SK-N-SH treated with all-trans-retinoic acid at 6 μM for 48 hours (cell line): ENCODE measurements at regions not wholly inside any gene's neighbourhood (a gene's known extent, or its start where the extent isn't known, plus 50 kb on each side); places are given as distances from the start of the nearest gene placed in this dataset.

Source experiments
- ARNTL ChIP-seq: fragments of 450-650 bp; formaldehyde crosslinking; IDR thresholded peaks from 2 replicates; pipeline ENCODE4 v1.5.0; 2020; ENCODE audit warnings: low read depth, mild to moderate bottlenecking, moderate library complexity, borderline replicate concordance
- CSDC2 ChIP-seq: fragments of 250-450 bp; sonication (Bioruptor Pico); IDR thresholded peaks from 2 replicates; pipeline ENCODE4 v1.5.0; 2020; ENCODE audit warnings: mild to moderate bottlenecking, moderate library complexity
- OSR1 ChIP-seq: fragments of 250-450 bp; sonication (Bioruptor Pico); IDR thresholded peaks from 2 replicates; pipeline ENCODE4 v1.8.0; 2022; ENCODE audit warnings: moderate library complexity, mild to moderate bottlenecking, inconsistent platforms
- TCF4 ChIP-seq: fragments of 250-450 bp; sonication (Bioruptor Pico); IDR thresholded peaks from 2 replicates; pipeline ENCODE4 v1.8.0; 2021; ENCODE audit warnings: mild to moderate bottlenecking, moderate library complexity, borderline replicate concordance
- ZC3H10 ChIP-seq: fragments of 250-450 bp; sonication (Bioruptor Pico); IDR thresholded peaks from 2 replicates; pipeline ENCODE4 v1.5.1; 2021; ENCODE audit warnings: mild to moderate bottlenecking, moderate library complexity
- ZFP30 ChIP-seq: fragments of 450-650 bp; formaldehyde crosslinking; IDR thresholded peaks from 2 replicates; pipeline ENCODE4 v1.5.0; 2022; ENCODE audit warnings: mild to moderate bottlenecking, moderate library complexity
- ZNF70 ChIP-seq: fragments of 450-650 bp; formaldehyde crosslinking; IDR thresholded peaks from 2 replicates; pipeline ENCODE4 v1.5.0; 2020; ENCODE audit warnings: mild to moderate bottlenecking, moderate library complexity
- TF ChIP-seq, protein P1 (sequence below): fragments of 250-450 bp; sonication (Bioruptor Pico); IDR thresholded peaks from 2 replicates; pipeline ENCODE4 v1.8.0; 2020; ENCODE audit warnings: mild to moderate bottlenecking, moderate library complexity, borderline replicate concordance

GRCh38 chr5:108560581-108560980 lies 178.7 kb upstream of the FBXL17 start:
- no peak for TF ChIP-seq ZNF70 (CRISPR knock-in tag)
- TF ChIP-seq, protein P1, sequence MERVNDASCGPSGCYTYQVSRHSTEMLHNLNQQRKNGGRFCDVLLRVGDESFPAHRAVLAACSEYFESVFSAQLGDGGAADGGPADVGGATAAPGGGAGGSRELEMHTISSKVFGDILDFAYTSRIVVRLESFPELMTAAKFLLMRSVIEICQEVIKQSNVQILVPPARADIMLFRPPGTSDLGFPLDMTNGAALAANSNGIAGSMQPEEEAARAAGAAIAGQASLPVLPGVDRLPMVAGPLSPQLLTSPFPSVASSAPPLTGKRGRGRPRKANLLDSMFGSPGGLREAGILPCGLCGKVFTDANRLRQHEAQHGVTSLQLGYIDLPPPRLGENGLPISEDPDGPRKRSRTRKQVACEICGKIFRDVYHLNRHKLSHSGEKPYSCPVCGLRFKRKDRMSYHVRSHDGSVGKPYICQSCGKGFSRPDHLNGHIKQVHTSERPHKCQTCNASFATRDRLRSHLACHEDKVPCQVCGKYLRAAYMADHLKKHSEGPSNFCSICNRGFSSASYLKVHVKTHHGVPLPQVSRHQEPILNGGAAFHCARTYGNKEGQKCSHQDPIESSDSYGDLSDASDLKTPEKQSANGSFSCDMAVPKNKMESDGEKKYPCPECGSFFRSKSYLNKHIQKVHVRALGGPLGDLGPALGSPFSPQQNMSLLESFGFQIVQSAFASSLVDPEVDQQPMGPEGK = no peak
- TF ChIP-seq ZFP30 (CRISPR knock-in tag) = no peak
- TF ChIP-seq CSDC2 = no peak
- no peak for TF ChIP-seq OSR1 (CRISPR knock-in tag)
- TF ChIP-seq ARNTL (CRISPR knock-in tag) = no peak
- no peak for TF ChIP-seq ZC3H10
- TF ChIP-seq TCF4 (CRISPR knock-in tag) = no peak
